ENCODE measurements at regions not wholly inside any gene's neighbourhood (a gene's known extent, or its start where the extent isn't known, plus 50 kb on each side); places are given as distances from the start of the nearest gene placed in this dataset.
"Not testable (repeated sequence)": the region's sequence is repeated elsewhere in the genome, so short reads cannot be mapped to it uniquely, and the experiment has no call there.

DNA sequence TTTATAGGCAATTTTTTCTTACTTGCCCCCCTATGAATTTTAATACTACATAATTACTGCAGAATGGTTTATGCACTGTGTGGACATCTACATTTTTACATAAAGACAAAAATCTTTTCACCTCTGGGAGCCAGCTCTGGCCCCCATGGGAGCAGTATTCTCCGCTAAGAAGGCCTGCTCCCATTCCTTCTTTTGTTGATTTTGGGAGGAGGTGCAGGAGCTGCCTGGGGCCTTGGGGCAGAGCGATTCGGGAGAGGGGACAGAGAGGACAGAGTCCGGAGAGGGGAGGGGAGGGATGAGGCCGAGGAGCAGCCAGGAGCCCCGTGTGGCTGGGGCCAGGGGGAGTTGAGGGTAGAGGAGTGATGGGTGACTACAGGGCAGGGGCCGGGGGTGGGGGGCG lies 452.0 kb downstream of the PREX1 start:
- no peak for DNase-seq

DNA sequence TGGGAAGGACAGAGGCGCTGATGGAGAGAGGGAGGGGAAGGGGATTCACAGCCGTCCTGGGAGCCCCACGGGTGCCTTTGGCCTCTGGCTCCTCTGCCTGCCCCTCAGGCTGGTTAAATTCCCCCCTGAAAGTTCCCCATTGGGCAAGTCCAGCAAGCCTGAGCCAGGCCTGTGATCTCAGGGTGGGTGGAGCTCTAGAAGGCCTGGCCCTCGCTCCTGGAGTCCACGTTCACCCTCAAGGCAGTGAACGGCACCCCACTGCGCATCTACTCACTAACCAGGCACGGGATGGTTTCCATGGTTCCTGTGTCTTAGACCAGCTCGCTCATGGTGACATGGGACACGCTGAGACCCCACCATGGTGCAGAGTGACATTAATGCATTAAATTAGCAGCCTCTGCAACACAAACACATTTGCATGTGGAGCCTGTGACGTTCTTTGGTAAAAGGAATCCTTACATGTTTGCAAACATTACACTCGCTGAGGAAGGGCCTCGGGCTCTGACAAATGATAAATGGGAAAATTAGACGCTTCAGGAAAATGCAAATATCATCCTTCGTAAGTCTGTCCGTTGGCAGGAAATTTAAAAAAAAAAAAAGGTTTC lies 452.7 kb downstream of the PREX1 start:
- DNase-seq: no peak

DNA sequence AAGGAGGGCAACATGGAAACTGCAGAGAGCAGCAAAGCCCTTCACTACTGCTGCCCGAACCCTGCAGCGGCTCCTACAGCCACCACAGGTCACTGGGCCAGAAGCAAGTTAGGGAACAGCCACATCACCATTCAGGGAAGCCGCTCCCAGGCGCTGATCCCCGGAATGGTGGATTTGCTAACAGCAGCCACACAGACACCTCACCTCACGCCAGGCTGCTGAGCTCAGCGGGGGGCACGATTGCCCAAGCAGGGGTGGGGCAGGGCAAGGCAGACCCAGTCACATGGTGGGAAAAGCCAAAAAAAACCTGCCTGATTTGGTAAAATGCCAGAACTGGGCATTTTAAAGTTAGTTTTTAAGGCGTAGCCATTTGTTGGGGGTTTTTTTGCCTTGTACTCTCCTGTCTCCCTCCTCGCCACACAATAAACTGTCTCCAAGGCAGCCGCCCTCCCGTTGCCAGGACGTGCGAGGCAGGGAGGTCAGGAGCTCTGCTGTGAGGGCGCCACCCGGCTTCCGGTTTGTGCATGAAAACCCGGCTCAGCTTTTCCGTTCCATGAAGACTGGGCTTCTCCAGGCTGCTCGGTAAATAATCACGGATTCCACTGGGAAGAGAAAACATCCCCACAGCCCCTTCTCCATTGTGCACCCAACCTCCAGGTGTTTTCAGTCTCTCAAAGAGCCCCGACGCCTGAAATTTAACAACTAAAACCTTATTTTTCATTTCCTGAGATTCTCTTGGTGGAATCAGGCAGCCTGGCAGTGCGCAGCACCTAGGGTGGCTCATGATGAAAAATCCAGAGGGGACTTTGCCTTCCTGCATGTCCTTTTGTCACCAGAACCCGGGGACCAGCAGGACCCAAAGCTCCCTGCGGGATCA lies 453.5 kb downstream of the PREX1 start:
- not testable (repeated sequence) for DNase-seq

DNA sequence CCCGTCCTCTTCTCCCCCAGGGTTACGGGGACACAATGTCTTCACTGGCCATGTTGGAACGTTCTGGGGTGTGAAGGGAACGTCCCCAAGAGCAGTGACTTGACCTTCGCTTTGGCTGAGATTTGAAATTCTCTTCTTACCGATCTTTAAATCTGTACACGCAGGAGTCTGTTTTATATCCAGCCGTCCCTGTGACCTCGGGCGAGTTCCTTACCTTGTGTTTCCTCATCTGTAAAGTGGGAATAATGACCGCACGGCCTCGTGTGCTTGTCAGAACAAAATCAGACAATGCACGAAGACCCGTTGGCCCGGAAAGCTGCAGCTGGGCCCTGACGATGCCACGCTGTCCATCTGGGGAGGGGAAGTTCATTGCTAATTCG lies 454.3 kb downstream of the PREX1 start:
- DNase-seq: no peak

DNA sequence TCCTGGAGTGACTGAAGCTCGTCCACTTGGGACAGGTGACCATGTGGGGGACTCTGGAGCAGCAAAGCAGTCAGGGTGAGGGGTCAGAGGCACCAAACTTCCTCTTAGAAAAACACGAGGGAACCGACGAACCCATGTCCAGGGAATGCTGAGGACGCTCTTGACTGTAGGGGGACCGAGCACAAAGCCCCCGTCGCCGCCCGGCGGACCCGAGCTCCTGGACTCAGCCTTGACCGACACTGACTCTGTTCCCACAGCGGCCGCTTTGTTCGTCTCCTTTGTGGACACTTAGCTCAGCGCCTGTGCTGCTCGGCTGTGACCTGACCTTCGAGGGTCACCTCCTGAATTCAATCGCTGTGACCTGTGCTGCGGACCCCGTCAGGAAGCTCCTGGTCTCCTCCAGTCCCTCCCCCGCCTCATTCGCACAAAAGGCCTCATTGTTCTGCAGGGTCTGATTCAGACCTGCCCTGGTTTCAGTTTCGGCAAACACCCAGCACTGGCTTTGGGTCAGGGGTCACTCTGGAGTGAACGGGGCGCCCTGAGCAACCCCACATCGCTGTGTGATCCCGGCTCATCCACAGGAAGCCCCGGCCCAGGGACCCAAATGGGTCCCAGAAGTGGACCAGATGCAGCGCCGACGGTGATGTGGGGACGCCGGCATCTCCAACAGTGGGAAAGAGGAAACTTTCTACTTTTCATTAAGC lies 454.8 kb downstream of the PREX1 start:
- not testable (repeated sequence) for DNase-seq

DNA sequence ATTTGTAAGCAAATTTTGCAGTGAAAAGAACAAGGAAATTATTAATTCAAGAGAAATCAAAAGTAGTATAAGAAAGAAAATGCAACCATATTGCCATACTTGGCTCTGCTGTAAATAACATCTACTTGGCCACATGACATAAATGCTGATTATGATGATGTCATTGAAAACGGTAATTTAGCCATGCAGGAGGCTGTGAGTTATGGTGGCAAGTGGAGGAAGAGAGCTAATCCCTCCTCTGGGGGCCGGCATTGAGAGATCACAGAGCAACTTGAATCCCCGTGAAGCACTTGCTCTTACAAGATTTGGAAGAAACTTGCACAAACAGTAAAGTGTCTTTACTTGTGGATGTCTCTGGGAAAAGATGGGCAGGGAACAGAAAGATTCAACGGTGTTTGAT lies 456.6 kb downstream of the PREX1 start:
- DNase-seq: no peak

DNA sequence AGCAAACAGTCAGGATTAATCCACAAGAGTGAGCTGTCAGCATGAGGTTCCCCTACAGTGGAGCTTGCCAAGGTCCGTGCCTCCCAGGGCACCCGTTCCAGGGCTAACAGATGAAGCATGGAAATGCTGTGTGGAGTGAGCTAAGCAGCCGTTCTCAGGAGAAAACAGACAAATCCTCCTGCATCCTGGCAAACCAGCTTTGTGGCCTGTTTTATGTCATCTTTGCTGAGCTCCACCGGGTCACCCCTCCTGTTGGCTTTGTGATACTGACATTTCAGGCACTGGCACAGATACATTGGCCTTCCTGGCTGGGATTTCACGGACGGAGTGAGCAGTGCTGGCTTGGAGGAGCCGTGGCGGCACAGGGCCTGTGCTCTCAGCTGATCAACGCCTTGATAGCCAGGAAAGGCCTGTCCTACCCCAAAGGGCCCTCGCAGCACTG lies 459.2 kb downstream of the PREX1 start:
- not testable (repeated sequence) for DNase-seq

DNA sequence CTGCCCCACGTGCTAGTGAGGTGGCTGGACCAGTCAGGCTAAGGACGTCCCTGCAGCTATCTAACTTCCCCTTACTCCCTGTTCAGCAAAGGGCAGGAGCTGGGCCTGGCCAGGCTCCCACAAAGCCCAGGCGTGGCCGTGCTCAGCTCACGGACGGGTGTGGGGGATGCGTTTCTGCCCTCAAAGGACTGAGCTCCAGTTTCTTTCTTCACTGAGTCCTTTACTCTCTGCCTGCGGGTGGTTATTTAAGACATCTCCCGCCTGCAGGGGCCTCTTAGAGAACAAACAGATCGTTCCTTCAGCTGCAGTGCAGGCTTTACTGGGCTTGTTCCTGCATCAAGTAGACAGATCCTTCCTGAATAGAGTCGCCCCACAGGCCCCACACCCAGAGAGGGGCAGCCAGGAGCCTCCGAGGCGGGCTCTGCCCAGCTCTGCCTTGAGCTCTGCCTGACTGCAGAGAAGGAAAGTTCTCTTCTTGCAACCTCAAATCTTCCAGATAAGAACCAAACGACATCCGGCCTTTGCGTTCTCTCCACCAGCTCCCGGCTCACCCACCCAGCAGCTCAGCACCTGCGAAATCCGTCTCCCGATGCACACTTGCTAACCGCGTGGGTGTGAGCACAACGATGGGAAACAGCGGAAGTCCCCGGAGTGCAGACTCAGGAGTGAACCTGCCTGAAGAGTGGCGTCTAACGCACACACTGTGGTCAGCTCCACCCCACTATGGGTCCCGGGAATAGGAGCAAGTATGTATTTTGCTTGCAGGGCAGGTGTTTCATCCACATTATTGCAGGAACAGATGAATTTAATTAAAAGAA lies 460.0 kb downstream of the PREX1 start:
- DNase-seq: peak in 1 of 2 donors; percentile 3

DNA sequence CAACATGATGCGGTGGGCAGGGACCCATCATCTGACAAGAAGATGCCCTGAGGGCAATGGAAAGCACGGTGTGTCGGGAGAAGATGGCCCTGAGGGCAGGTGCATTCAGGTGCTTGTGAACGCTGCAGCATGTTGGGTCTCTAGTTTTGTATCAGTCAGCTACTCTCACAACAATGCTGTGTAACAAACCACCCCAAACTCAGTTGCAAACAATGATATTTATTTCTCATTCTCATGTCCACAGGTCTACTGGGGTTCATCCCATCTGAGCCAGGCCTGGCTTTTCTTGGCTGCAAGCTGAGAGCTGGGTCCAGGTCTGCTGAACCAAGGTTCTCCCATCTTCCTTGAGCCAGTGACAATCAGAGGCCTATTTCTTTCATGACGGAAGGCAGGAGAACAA lies 461.6 kb downstream of the PREX1 start:
- DNase-seq: no peak

DNA sequence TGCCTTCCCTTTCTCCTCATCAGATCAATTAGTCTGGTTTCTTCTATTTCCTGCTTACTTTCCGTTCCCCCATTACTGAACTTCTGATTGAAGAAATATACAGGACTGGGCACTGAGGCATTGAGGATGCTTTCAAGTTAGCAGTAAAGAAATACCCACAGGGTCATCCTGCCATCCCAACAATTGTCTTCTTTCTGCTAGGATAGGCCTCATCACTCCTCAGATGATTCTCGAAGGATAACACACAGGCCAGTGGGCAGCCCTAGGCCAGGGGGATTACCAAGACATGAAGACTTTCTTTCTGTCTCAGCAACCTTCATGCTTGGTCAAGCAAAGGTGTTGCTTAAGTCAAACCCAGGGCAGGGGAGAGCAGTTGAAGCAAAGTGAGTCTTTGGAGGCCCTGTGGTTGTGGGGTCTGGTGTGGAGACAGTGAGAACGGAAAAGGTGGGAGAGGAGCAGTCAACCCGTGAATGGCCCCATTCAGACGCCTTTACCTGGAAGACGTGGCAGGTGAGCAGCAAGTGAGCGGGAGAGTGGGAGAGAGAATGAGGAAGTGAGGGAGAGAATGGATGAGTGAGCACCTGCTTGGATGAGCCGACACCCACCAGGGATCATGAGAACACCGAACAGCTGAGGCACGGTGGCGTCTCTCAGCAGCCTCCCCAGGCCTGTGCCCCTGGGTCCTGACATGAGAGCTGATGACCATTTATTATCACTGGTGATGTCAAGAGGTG lies 462.9 kb downstream of the PREX1 start:
- DNase-seq: no peak

DNA sequence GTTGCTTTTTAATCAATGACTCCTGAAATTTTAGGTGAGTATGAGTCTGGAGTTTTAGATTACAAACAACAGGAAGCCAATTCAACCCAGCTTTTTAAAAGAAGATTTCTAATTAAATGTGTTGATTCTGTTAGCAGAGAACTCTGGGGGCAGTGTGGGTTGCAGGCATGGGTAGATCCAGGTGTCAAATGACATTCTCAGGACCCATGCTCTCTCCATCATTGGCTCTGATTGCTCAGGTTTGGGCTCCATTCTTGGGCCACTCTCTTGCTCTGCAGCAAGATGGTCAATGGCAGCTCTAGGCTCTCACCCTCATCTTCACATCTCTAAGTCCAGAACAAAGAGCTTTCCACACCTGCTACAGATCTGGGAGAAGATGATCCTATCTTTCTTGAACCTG lies 463.7 kb downstream of the PREX1 start:
- no peak for DNase-seq

DNA sequence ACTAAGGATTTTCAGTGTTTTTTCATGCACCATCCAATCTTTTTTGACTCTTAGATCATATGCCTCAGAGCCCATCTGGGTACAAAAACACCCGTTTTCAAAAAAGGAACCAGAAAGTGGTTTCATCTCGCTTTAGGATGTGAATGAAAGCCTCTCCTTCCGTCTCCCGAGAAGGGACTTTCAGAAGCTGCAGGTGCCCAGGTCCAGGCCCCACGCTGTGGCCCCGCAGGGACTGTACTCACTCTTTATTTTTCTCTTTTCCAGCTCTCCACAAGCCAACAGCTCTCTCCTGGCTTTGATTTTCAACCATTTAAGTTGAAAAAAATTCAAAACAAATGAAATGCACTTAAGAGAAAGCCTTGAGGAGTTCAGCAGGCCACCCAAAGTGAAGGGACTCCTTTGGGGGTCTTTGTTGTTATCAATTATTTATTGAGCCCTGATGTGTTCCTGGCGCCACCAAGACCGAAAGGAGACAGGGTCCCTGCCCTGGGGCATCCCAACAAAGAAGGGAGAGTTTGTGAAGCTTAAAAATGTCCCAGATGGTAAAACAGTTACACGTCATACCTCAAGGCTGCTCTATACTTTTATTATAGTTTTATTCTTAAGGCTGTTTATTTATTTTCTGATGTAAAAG lies 467.3 kb downstream of the PREX1 start:
- no peak for DNase-seq

DNA sequence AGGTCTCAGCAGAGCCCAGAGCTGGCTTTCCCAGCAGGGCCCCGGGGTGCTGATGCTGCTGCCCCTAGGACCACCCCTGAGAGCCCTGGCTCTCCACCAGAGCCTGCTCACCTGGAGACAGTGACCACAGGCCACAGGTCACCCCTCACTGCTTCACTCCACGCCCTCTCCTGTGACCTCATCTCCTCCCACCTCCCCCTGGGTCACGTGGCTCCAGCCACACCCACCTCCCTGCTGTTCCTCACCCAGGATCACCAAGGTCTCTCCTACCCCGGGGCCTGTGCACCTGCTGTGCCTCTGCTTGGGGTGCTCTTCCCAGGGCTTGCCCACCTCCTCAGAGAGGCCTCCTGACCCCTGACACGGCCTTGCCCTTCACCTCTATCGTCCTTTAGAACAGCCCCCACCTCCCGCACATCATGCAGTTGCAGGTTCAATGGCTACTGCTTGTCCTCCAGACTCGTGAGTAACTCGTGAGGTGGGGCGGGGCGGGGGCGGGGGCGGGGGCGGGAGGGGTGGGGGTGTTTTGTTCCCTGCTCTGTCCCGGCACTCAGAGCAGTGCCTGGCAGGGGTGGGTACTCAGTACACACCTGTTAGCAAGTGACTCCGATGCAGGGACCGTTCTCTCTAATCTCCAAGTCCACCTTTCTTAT lies 468.0 kb downstream of the PREX1 start:
- DNase-seq: no peak

DNA sequence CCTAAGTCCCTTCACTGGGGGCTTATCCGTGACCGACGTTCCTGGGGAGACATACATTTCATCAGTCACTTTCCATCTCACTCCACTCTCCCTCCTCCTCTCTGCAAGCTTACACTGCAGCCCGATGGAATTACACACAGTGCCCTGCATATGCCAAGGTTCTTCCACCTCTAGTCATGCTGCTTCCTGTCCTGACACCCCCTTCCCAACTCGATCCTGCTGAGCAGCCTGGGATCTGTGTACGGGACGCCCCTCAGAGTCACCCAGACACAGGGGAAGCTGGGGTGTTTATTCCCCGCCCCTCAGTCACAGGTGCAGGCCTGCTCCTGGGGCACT lies 468.8 kb downstream of the PREX1 start:
- DNase-seq: not testable (repeated sequence)

DNA sequence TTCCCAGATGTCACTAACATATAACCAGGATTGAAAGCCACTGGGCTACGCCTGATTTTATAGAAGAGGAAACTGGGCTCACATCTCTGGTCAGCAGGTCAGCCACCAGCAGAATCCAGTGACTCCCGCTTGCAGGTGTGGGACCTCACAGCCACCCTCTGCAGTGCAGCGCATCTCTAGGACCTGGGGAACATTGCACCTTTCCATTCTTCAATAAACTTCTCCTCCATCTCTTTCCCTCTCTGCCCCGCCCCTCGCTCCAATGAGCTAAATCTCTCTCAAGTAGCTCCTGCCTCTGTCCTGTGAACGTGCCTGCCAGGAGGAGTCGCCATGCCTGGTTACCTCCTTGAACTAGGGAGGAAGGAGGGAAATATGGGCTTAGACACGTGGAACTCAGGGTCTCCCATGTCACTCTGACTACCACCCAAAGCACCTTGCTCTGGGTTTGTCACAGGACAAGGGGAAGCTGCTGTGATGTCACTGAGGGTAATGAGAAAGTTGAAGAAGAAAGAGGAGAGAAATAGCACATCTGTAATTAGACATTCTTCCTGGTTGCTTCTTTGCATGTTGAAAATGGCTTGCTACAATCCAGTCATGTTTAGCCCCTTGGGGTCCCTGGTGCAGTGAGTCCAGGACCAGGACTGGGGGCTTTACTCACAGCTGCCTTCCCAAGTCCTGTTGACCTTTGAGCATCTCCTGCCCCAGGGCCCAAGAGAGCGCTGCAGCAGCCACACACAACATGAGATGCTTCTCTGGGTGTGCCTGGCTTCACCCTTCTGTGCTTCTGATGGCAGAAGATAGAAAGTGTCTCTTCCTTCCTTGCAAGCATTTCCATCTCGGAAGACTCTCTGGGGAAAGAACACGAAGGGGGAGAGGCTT lies 469.4 kb downstream of the PREX1 start:
- DNase-seq: no peak

DNA sequence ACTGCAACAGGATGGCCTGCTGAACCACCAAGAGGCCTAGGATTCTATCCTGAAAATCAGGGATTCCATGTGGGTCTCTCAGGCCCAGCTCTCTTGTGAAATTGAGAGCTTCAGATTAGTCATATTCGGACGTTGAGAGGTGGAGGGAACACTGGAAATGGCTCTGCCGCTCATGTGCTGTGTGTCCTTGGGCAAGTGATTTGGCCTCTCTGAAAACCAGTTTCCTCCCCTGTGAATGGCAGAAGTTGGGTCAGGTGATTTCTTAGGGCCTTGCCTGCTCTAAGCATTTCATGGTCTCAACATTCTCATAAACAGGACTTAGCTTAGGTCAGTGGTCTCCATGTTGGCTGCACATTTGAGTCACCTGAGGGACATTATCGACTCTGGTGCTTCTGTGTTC lies 470.1 kb downstream of the PREX1 start:
- DNase-seq: no peak

DNA sequence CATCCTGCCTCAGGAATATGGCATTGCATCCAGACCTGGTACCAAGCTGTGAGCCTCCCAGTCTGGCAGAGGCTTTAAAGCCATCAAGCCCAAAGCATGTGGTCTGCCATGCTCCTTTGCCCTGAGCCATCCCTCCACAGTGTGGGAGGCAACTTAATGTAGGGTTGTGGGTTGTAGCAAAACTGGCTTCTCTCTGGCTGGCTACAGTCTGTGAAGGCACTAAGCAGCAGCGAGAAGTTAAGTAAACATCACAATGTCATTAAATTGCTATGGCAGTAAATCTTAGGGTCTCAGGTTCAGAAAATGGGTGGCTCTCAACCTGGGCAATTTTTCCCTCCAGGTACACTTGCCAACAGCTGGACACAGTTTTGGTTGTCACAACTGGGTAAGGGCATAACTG lies 472.9 kb downstream of the PREX1 start:
- no peak for DNase-seq

DNA sequence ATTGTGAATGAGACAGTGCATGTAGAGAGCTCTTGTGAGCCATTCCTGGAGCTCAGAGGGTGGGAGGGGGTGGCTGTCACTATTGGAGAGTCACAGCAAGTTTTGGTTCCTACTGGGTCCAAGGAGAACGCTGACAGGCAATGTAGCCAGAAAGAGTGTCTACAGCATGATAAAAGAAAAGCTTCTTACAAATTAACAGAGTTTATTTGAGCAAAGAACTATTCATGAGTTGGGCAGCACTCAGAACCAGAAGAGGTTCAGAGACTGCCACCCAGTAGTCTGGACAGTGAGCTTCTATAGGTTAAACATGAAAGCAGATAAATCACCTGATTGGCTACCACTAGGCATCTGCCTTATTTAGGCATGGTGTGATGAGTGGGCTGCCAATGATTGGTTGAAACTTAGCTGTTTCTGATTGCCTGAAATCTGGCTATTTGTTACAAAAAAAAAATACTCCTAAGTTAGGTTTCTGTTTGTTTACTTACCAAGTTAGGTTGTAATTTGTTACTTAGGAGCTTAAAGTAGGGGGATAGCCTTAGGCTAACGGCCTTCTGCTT lies 473.4 kb downstream of the PREX1 start:
- no peak for DNase-seq

DNA sequence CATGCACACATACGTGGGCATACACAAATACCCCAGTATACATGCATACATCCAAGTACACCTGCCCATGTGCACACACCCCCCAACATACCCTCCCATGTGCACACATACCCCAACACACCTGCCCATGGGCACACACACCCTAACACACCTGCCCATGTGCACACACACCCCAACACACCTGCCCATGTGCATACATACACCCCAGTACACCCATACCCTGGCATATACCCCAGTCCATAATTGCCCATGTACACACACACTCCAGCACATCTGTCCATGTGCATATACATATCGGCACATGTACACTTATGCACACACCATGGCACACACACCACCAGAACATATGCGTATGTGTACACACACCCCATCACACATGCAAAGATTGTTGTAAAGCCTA lies 475.2 kb downstream of the PREX1 start:
- no peak for DNase-seq

DNA sequence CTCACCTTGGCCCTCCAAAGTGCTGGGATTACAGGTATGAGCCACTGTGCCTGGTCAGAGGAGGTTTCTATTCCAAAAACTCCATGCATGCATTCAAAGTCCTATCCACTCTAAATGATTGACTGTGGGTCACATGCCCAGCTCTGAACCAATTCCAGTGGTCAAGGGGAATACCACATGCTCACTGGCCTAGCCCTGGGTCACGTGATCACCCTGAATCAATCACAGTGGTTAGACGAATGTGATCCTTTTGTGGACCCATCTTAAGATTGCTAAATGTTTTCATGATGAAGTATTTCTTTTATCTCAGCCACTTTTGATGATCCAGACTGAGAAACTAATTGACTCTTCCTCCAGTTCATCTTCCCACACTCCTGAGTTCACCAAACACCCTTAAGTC lies 475.8 kb downstream of the PREX1 start:
- DNase-seq: no peak

Measured in inflammatory macrophage treated with lipopolysaccharide for 1 hour (primary cell).